Hepatocyte (in vitro differentiated cells): ENCODE measurements at regions not wholly inside any gene's neighbourhood (a gene's known extent, or its start where the extent isn't known, plus 50 kb on each side); places are given as distances from the start of the nearest gene placed in this dataset.

Source experiments
- DNase-seq: peaks from one replicate; pipeline ENCODE4 v3.0.0-alpha.2; 2016; ENCODE audit warnings: low spot score
- H2AFZ ChIP-seq: fragments of 200-600 bp; sonication (generic); 2 replicates; pipeline ENCODE4 v1.6.0; 2016; ENCODE audit warnings: antibody characterized with exemption, mild to moderate bottlenecking
- H3K27ac ChIP-seq: fragments of 200-600 bp; sonication (generic); 2 replicates; pipeline ENCODE4 v1.5.1; 2016; ENCODE audit warnings: mild to moderate bottlenecking
- H3K27me3 ChIP-seq: fragments of 200-600 bp; sonication (generic); 2 replicates; pipeline ENCODE4 v1.6.1; 2016
- H3K36me3 ChIP-seq: fragments of 200-600 bp; sonication (generic); replicated peaks from 2 replicates; pipeline ENCODE4 v1.5.1; 2016; ENCODE audit warnings: low read depth; ENCODE audit not compliant: insufficient read depth
- H3K4me1 ChIP-seq: fragments of 200-600 bp; sonication (generic); 2 replicates; pipeline ENCODE4 v1.5.1; 2016; ENCODE audit warnings: mild to moderate bottlenecking, moderate library complexity; ENCODE audit not compliant: insufficient read depth
- H3K4me2 ChIP-seq: fragments of 200-600 bp; sonication (generic); 2 replicates; pipeline ENCODE4 v1.6.0; 2016
- H3K4me3 ChIP-seq: fragments of 200-600 bp; sonication (generic); 2 replicates; pipeline ENCODE4 v1.5.1; 2016; ENCODE audit warnings: mild to moderate bottlenecking
- H3K79me2 ChIP-seq: fragments of 200-600 bp; sonication (generic); 2 replicates; pipeline ENCODE4 v1.6.0; 2017; ENCODE audit warnings: mild to moderate bottlenecking
- H3K9me2 ChIP-seq: fragments of 200-600 bp; sonication (generic); replicated peaks from 2 replicates; pipeline ENCODE4 v1.6.0; 2017; ENCODE audit warnings: mild to moderate bottlenecking; ENCODE audit not compliant: insufficient read depth
- H3K9me3 ChIP-seq: fragments of 200-600 bp; sonication (generic); 2 replicates; pipeline ENCODE4 v1.5.1; 2016; ENCODE audit warnings: low read depth, mild to moderate bottlenecking
- H4K20me1 ChIP-seq: fragments of 200-600 bp; sonication (generic); 2 replicates; pipeline ENCODE4 v1.6.0; 2016; ENCODE audit warnings: mild to moderate bottlenecking; ENCODE audit not compliant: insufficient read depth, poor library complexity, severe bottlenecking
- CTCF ChIP-seq: fragments of 200-600 bp; sonication (generic); IDR thresholded peaks from 2 replicates; pipeline ENCODE4 v1.5.1; 2016; ENCODE audit warnings: antibody characterized with exemption, mild to moderate bottlenecking; ENCODE audit not compliant: poor library complexity
- EZH2 ChIP-seq: fragments of 200-600 bp; sonication (generic); IDR thresholded peaks from 2 replicates; pipeline ENCODE4 v1.6.1; 2016; ENCODE audit warnings: antibody characterized with exemption, mild to moderate bottlenecking, borderline replicate concordance
- EZH2phosphoT487 ChIP-seq: fragments of 200-600 bp; sonication (generic); IDR thresholded peaks from one replicate; pipeline ENCODE4 v1.6.1; 2018; ENCODE audit warnings: antibody characterized with exemption, mild to moderate bottlenecking, low read depth, moderate library complexity; ENCODE audit not compliant: unreplicated experiment, severe bottlenecking
- WGBS: methylation state at CpG from one replicate; pipeline ENCODE4 v1.1.6; 2016; ENCODE audit warnings: low lambda C conversion rate; ENCODE audit errors: missing lambda C conversion rate; 5-methylcytosine and 5-hydroxymethylcytosine counted together

GRCh38 chr20:62564456-62565245 is 77.7 kb upstream of the SLCO4A1 start:
- Histone ChIP-seq H3K27ac (no peak overlapping the region), H3K27me3 (no peaks in the 10 kb centered on the region), H3K36me3 (no peaks in the 10 kb centered on the region), H3K4me3 (no peak overlapping the region), H3K79me2 (no peaks in the 10 kb centered on the region), H3K4me2 (no peak overlapping the region), H3K9me3 (no peaks in the 10 kb centered on the region), H2AFZ (no peak overlapping the region), H4K20me1 (no peaks in the 10 kb centered on the region), H3K9me2 (no peaks in the 10 kb centered on the region), H3K4me1 (no peaks in the 10 kb centered on the region)
- DNase-seq, result no peak
- TF ChIP-seq CTCF (no peak), EZH2 (no peak), EZH2phosphoT487 (no peak)
- 94% methylated on average over 30 of the region's 42 CpGs for WGBS

GRCh38 chr20:62566266-62566665 is 76.0 kb upstream of the SLCO4A1 start:
- Histone ChIP-seq H3K27me3 (no peaks in the 10 kb centered on the region), H3K4me2 (no peak overlapping the region), H3K9me3 (no peaks in the 10 kb centered on the region), H4K20me1 (no peaks in the 10 kb centered on the region), H3K4me3 (no peak overlapping the region), H2AFZ (no peak overlapping the region), H3K9me2 (no peaks in the 10 kb centered on the region), H3K4me1 (no peaks in the 10 kb centered on the region), H3K27ac (no peak overlapping the region), H3K79me2 (no peaks in the 10 kb centered on the region), H3K36me3 (no peaks in the 10 kb centered on the region)
- no peak for DNase-seq
- TF ChIP-seq CTCF, result no peak
- no peak for TF ChIP-seq EZH2
- TF ChIP-seq EZH2phosphoT487, result no peak
- 94% methylated on average over 11 of the region's 11 CpGs for WGBS

GRCh38 chr20:62566771-62567170 is 75.5 kb upstream of the SLCO4A1 start:
- no peak overlapping the region for H3K27ac ChIP-seq
- H3K9me3 ChIP-seq, result no peaks in the 10 kb centered on the region
- 94% methylated on average over 18 of the region's 18 CpGs for WGBS

More at GRCh38 chr20:62566771-62567170, 75.5 kb upstream of the SLCO4A1 start:
- no peak overlapping the region for H2AFZ ChIP-seq
- H3K79me2 ChIP-seq, result no peaks in the 10 kb centered on the region
- TF ChIP-seq EZH2phosphoT487 (no peak), CTCF (no peak), EZH2 (no peak)
- H3K4me3 ChIP-seq, result no peak overlapping the region
- no peaks in the 10 kb centered on the region for H3K9me2 ChIP-seq
- no peaks in the 10 kb centered on the region for H3K27me3 ChIP-seq
- no peak for DNase-seq
- H3K36me3 ChIP-seq, result no peaks in the 10 kb centered on the region
- H3K4me1 ChIP-seq, result no peaks in the 10 kb centered on the region
- no peak overlapping the region for H3K4me2 ChIP-seq
- H4K20me1 ChIP-seq, result no peaks in the 10 kb centered on the region
